Iris pigment epithelial cell (primary cell): ENCODE measurements at regions not wholly inside any gene's neighbourhood (a gene's known extent, or its start where the extent isn't known, plus 50 kb on each side); places are given as distances from the start of the nearest gene placed in this dataset.
"Not testable (repeated sequence)": the region's sequence is repeated elsewhere in the genome, so short reads cannot be mapped to it uniquely, and the experiment has no call there.

ENCODE experiments used
- DNase-seq: peaks from one replicate; pipeline ENCODE4 v3.0.0-alpha.2; 2011; ENCODE audit warnings: low read depth

DNA sequence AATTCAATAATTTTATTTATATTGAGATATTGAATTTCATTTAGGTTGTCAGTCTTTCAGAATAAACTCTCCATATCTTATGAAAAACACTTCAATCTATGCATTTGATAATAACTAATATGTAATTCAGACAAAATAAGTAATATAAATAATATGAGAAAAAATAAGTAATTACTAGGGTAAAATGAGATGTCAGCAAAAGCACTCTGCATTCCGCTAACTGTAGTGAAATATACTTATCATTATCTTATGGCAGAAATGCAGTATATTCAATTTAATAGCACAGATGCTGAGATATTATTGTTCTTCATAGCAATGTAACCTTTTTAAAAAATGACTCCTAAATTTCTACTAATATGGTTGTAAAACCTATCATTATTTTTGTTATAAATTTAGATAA, 606.2 kb upstream of the VRK2 start:
- DNase-seq = no peak

DNA sequence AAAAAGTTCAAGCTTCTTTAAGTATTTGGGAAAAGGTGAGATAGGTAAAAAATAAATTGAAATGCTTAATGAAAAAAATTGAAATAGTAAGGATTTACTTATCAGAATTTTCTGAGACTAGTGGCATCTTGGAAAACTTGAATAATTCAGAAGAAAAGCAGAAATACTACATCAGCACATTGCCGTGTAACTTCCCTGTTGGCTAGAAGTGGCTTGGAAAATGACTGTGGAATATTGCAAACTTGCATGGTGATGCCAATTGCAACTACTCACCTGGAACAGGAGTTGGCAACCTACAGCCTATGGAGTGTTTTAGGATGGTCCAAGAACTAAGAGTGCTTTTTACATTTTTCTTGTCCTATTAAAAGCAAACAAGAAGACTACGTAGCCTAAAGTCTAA, 603.5 kb upstream of the VRK2 start:
- DNase-seq = no peak

DNA sequence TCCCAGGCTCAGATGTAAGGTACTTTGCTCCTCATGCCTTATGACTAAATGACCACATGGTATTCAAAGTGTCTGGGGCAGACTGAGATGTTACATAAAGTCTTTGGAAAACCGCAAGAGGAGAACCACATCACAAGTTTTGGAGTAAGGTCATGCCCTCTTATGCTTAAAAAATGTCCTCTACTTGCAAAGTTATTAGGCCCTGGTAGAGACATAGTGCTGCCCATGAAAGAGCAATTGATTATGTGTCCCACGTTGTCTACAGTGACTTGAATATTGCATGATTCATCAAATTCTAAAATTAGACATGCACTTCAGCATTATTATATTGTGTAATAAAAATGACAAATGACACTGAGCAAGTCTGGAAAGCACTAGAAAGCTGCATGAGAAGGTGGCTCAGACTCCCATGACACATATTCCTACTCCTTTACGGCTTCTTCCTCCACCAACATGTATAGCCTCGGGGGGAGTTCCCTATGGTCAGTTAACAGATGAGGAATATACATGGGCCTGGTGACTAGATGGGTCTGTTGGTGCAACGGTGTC, 602.6 kb upstream of the VRK2 start:
- DNase-seq = no peak

DNA sequence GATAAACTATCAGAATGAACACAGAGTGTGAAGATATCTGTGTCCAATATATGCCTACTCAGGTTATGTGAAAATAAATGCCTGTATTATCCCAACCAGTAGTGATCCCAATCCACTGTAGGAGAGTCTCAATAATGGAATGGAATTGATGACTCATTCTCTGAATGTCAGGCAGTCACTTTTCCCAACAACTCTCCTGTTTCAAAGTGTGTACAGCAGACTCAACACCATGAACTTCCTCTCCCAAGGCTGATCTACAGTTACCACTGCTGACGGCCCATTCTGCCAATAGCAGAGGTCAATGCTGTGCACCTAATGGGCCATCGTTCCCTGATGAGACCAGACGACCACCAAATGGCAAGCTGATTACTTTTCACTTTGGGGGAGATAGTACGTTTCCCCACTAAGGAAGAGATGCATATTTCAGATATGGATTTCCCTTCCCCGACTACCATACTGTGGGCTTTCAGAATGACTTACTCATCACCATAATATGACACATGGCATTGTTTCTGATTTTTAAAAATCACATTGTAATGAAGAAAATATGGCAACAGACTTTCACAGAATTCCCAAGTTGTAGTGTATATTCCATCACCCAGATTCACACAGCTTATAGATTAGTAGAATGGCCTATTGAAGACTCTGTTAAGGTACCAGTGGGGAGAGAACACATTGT, 601.7 kb upstream of the VRK2 start:
- no peak for DNase-seq

DNA sequence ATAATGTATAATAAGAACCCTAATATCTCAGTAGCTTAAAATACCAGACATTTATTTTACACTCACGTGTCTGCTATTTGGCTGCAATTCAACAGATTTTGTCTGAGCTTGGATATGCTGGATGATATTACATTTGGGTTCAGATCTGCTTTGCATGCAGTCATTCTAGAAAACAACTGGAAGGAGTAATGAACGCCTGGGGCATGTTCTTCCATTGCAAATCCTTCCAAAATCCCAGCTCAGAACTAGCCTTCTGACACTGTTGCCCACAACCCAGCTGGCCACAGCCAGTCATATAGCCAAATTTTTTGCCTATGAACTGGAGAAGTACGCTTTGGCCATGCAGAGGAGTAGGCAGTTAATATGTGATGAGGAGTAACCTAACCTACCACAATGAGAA, 597.8 kb upstream of the VRK2 start:
- DNase-seq = no peak

DNA sequence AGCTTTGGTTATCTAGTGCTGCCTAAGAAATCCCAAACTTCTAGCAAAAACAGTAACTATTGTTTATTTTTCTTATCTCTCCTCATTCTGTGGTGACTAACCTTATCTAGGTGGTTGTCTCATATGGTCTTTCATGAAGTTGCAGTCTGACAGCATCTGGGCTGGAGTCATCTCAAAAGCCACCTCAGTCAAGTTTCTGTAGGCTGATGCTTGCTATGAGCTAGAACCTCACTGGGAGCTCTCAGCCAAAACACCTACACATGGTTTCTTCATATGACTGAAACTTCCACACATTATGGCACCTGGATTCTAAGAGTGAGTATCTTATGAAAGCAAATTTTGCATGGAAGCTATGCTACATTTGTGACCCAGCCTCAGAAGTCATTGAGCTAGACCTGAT, 596.4 kb upstream of the VRK2 start:
- no peak for DNase-seq

DNA sequence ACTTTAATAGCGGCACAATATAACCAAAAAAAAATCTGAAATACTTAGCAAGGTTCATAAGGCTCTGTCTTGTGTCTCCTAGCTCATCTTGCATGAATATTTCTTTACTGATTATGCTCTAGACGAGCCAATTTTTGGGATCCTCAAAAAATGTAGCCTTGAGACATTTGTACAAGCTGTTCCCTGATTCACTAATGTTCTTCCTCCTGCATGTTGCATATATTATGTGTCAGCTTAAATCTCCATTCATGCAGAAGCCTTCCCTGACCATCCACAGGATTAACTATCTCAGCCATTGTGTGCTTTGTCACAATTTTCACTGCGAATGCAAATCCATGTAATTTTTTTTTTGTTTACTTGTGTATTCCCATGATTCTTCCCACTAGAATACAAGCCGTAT, 594.0 kb upstream of the VRK2 start:
- DNase-seq = no peak

DNA sequence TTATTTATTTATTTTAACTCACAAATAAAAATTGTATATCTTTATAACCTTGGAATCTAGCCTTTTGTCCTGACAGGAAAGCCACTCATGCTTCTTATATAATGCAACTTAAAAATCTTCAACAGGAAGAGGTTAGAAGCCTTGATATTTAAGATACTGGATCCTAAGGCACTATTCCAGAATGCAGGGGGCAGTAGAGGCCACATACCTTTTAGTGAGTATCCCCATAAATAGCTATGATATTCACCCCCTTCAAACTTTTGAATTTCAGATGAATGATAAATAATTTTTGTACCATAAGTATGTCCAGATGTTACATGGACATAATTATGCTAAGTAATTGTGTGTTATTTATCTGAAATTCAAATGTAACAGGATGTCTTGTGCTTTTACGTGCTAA, 592.7 kb upstream of the VRK2 start:
- DNase-seq = no peak

DNA sequence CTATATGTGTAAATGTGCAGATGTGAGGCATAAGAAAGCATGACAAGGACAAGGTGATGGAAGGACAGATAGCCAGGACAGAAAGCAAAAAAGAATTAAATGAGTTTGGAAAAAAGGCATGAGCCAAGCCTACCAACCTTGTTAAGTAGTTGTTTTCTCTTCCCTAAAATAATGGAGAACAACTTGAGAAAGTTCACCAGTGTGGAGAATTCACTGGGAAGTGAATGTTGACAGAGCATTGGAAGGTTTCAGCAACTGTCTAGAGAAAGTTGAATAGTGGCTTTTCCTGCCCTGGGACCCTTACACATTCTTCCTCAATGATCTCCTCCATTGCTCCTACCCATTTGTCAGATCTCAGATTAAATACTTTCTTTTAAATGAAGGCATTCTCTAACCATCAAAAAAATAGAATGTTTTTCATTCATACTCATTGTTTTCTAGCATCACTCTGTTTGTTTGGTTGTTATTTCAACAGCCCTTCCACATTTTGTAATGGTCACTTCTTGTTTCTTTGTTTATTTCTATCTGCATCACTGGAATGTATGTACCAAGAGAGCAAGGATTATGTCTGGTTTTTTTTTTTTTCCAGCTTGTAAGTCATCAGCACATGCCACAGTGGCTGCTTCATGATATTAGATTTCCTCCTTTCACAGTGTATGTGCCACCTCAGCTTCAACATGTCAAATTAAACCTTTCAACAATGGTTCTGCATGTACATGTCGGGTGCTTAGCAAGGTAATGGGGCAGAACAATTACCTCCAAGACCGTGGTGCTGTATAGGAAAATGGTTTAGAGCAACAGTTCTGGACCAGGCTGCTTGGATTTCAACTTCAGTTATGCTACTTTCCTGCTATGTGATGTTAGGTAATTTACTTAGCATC, 586.0 kb upstream of the VRK2 start:
- DNase-seq = peak; percentile 9

DNA sequence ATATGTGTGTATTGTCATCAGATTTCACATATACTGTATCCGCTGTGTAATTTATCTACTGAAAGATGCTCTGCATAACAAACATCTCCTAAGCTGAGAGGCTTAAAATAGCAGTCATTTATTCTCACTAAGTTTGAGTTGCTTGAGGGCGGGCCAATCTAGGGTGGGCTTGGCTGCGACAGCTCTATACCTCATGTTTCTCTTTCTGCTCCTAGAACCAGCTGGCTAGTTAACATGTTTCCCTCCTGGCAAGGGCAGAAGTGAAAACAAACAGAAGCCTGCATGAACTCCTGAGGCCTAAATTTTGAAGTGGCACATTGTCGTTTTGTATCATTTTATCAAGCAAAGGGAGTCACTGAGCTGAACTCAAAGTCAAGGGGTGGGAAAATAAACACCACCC, 585.0 kb upstream of the VRK2 start:
- no peak for DNase-seq

DNA sequence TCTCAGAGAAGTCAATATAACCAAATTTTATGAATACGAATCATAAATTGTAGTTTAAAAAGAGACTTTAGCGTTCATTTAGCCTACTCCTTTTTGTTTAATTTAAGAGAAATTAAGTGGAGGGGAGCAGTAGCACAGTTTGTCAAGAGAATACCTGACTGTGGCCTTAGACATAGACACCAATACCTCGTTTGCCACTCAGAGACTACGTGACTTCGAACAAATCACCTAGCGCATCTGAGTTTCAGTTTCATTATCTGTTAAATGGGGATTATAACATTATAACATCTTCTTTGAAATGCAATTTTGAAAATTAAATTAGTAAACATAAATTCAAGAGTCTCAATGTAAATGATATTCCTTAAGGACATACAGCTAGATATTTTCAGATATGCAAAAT, 581.5 kb upstream of the VRK2 start:
- no peak for DNase-seq

DNA sequence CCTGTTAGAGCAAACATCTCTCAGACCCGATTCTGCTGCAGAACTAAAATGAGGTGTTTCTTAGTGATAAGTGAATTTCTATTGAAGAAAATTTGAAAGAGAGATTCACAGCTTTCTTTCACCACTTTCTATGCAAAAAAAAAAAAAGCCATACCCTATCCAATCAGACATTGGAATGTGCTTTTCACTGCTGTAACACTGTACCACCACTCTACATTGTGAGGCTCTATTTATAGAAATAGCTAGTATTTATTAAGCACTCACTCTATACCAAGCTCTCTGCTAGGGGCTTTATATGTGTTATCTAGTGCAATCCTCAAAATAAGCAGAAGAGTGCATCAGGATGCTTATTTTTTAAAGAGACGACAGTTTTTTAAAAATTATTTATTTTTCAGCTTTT, 580.6 kb upstream of the VRK2 start:
- no peak for DNase-seq

DNA sequence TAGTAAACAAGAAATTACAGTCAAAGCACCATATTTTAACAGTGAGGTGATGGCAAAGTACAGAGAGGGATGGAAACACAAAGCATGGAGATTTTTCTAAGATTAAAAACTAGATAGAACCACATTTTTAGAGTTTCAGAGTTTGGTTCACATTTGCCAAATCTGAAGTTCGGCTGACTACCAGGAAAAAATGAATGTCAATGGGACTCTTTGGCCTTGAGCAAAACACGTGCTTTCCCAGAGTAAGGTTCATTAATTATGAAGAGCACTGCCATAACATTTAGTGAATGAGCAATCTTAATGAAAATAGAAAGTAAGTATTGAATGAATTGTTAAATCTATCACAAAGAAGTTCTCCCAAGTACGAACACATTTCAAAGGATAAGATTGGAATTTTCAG, 571.2 kb upstream of the VRK2 start:
- DNase-seq = no peak

DNA sequence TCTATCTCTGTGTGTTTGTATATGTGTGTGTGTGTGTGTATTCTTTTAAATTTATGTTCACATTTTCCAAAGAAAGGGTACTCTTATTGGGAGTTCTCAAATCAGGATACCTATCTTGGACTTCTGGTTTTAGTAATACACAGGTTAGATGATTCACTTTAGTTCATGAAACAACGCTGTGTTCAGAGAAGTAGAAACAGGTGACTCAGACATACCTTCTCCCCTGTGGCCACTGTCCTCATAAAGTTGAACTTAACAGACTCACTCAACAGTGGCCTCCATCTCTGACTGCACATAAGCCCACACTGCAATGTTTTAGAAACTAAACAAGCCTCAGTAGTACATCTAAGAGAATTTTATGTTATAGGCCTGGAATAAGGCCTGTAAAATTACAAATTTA, 566.6 kb upstream of the VRK2 start:
- DNase-seq = no peak

DNA sequence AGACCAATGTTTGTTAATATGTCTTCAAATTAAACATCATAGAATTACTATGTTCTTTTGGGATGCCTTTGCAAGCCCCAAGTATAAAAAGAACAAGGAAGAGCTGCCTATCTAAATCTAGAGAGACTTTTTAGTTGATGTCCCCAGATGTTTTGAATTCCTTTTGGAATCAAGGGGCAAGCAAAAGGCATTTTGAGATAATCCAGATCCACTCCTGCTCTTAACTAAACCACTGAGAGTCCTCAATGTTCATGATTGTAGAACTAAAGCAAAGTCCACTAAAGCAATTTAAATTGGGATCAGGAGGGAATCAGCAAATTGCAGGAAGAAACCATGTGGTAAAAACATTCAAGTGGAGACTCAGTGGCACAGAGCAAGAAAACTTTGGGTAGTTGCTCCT, 558.5 kb upstream of the VRK2 start:
- no peak for DNase-seq

DNA sequence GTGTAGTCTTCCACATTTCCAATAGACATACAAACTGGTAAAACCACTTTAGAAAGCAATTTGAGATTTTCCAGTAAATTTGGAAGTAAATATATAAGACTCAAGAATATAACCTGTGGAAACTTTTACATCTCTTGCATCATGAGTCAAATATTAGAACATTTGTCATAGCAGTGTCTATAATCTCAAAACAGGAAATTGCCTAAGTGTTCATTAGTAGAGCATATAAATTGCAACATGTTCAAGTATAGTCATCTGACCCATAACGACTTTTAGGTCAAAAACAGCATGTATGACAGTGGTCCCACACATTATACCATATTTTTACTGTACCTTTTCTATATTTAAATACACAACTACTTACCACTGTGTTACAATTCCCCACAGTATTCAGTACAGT, 555.9 kb upstream of the VRK2 start:
- peak; percentile 43 for DNase-seq

DNA sequence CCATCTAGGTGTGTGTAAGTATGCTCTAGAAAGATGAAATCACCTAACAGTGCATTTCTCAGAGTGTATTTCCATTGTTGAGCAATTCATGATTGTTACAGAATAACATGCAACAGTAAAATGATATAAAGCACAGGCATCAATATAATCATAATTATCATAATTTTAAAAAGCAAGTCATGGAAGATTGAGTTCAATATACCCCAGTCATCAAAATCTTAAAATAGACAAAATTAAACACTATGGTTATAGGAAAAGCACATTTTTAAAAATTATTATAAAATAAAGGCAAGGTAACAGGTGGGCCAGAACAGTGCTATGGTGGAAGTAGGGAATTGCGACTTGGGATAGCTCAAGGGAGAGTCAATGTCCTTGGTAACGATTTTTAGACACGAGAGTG, 555.4 kb upstream of the VRK2 start:
- no peak for DNase-seq

DNA sequence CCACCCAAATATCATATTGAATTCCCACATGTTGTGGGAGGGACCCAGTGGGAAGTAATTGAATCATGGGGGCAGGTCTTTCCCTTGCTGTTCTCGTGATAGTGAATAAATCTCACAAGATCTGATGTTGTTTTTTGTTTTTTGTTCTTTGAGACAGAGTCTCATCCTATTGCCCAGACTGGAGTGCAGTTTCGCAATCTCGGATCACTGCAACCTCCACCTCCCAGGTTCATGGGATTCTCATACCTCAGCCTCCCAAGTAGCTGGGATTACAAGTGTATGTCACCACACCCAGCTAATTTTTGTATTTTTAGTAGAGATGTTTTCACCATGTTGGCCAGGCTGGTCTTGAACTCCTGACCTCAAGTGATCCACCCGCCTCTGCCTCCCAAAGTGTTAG, 552.6 kb upstream of the VRK2 start:
- DNase-seq = not testable (repeated sequence)

DNA sequence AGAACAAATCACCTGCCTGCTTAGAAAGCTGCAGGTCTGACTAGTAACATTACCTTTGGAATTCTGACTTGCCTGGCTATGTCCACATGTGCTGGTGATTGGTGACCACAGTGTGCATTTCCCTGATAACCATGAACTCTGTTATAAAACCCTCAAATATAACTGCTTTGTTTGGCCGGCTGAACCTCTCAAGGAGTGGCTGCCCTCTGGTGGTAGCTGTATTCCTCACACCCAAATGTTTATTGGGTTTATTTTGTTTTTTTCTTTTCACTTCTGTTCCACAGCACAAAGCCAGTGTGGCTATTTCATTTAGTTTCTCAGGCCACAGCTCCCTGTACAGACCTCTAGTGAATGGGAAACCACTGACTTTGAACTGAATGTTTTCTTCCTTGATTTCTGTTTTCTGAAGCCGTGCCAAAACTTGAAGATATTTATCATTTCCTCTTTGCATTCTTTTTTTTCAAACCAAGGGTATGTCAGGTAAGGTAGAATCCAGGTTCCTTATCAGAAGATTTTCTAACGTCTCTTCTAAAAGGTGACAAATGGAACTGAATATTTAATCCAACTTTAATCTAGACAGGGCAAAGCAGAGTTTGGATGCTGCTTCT, 549.0 kb upstream of the VRK2 start:
- DNase-seq = peak; percentile 56

DNA sequence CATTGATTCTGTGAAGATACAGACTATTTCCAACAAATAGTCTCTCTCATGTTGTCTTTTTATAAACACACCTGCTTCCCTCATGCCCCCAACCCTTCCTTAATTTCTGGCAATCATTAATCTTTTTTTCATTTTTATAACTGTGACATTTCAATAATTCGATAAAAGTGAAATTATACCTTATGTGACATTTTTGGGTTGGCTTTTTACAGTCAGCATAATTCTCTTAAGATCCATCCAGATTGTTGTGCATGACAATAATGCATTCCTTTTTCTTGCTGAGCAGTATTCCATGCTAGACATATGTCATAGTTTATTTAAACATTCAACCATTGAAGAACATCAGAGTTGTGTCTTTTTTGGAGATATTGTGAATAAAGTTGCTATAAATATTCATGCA, 541.8 kb upstream of the VRK2 start:
- no peak for DNase-seq

DNA sequence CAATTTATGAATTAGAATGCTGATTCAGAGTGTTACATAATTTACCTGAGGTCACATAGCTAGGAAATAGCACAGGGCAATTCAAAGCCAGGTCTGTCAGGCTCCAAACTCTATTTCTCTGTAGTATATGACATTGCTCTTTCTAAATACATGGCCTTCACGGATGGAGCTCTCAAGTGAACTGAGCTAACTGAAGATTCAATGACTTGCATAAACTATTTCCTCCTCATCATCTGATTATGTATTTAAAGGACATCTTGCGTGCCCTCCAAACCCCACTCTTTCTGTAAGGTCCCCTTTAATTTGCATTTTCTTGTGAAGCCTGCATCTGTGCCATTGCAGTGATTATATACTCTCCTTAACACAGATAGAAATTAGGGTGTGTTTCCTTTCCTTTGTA, 537.4 kb upstream of the VRK2 start:
- no peak for DNase-seq

DNA sequence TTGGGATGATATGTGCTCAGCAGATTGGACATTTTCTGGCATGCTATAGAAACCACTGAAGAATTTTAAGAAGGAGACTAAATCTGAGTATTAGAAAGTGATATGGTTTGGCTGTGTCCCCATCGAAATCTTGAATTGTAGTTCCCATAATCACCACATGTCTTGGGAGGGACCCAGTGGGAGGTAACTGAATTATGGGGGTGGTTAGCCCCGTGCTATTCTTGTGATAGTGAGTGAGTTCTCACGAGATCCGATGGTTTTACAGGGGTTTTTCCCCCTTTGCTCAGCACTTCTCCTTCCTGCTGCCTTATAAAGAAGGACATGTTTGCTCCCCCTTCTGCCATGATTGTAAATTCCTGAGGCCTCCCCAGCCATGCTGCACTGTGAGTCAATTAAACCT, 535.9 kb upstream of the VRK2 start:
- DNase-seq = no peak

DNA sequence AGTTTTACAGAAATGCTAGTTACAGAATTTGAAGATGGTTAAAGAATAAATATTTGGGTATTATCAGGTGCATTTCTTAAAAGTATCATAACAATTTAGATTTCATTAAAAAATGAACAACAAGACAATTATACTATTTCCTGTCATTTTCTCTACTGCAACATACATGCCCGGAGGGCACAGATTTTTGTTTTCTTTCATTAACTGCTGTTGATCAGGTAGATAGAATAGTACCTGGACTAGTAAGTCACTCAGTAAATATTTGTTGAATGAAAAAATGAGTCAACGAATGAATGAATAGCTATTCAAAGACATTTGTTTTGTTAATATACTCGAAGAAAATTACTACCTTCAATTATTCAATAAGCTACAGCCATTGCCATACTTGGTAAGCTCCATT, 531.2 kb upstream of the VRK2 start:
- DNase-seq = no peak
